IMR-90 (cell line): ENCODE measurements at regions not wholly inside any gene's neighbourhood (a gene's known extent, or its start where the extent isn't known, plus 50 kb on each side); places are given as distances from the start of the nearest gene placed in this dataset.

Experiments
- ATAC-seq: fragments of 200-7000 bp; cut with Tn5 transposase; 2 replicates; pipeline ENCODE4 v1.9.1; 2020; ENCODE audit warnings: low read depth, mild to moderate bottlenecking, moderate library complexity
- BruUV-seq: library from RNA; stranded (reverse); fragments of 400-500 nt; replicated peaks from 2 replicates; lab custom pipeline; 2021; lab: Mats Ljungman, UMichigan
- CTCF ChIA-PET: fragments of 300-600 bp; formaldehyde crosslinking; extraction: SDS; loops from one replicate; lab custom pipeline; 2021; ENCODE audit warnings: antibody characterized with exemption; lab: Yijun Ruan, JAX
- POLR2A ChIA-PET: fragments of 300-600 bp; sonication (Branson Sonifier 250); formaldehyde crosslinking; loops from one replicate; lab custom pipeline; 2022; ENCODE audit warnings: antibody characterized with exemption; ENCODE audit not compliant: unreplicated experiment; lab: Charles Lee
- DNase-seq: peaks from one replicate; pipeline ENCODE4 v3.0.0; 2013
- H2AFZ ChIP-seq: replicated peaks from 2 replicates; pipeline ENCODE3; 2013; ENCODE audit warnings: low read length, mild to moderate bottlenecking; ENCODE audit not compliant: poor library complexity
- H2AK5ac ChIP-seq: 2 replicates; pipeline ENCODE4 v1.6.1; 2013; ENCODE audit warnings: low read depth, low read length, inconsistent platforms
- H2AK9ac ChIP-seq: replicated peaks from 2 replicates; pipeline ENCODE3; 2013; ENCODE audit warnings: mild to moderate bottlenecking, low read depth, low read length, moderate library complexity; ENCODE audit not compliant: poor library complexity
- H2BK120ac ChIP-seq: 2 replicates; pipeline ENCODE4 v1.6.1; 2013; ENCODE audit warnings: low read depth, low read length, inconsistent platforms
- H2BK15ac ChIP-seq: 3 replicates; pipeline ENCODE4 v1.6.1; 2013; ENCODE audit warnings: low read depth, low read length, inconsistent platforms
- H2BK20ac ChIP-seq: 2 replicates; pipeline ENCODE4 v1.6.1; 2013; ENCODE audit warnings: low read depth, mild to moderate bottlenecking, inconsistent platforms, low read length, moderate library complexity
- H2BK5ac ChIP-seq: 2 replicates; pipeline ENCODE4 v1.6.1; 2013; ENCODE audit warnings: mild to moderate bottlenecking, low read depth, low read length, inconsistent platforms; ENCODE audit not compliant: poor library complexity, severe bottlenecking
- H3K14ac ChIP-seq: replicated peaks from 2 replicates; pipeline ENCODE4 v1.6.1; 2013; ENCODE audit warnings: low read depth, low read length, inconsistent platforms
- H3K18ac ChIP-seq: 2 replicates; pipeline ENCODE4 v1.6.1; 2013; ENCODE audit warnings: low read depth, low read length, control low read depth
- H3K23ac ChIP-seq: 2 replicates; pipeline ENCODE4 v1.6.1; 2013; ENCODE audit warnings: low read depth, low read length, inconsistent platforms
- H3K27ac ChIP-seq: 2 replicates; pipeline ENCODE4 v1.5.1; 2013; ENCODE audit warnings: mild to moderate bottlenecking, control low read depth, low read length; ENCODE audit not compliant: insufficient read depth
- H3K27me3 ChIP-seq: 2 replicates; pipeline ENCODE4 v1.6.1; 2013; ENCODE audit warnings: low read length; ENCODE audit not compliant: control insufficient read depth, insufficient read depth
- H3K36me3 ChIP-seq: 2 replicates; pipeline ENCODE4 v1.6.1; 2013; ENCODE audit warnings: low read length, mixed read lengths; ENCODE audit not compliant: control insufficient read depth, insufficient read depth
- H3K4ac ChIP-seq: 2 replicates; pipeline ENCODE4 v1.6.1; 2013; ENCODE audit warnings: low read depth, low read length, inconsistent platforms
- H3K4me1 ChIP-seq: 2 replicates; pipeline ENCODE4 v1.6.1; 2013; ENCODE audit warnings: low read length, mixed read lengths; ENCODE audit not compliant: control insufficient read depth, insufficient read depth
- H3K4me2 ChIP-seq: 2 replicates; pipeline ENCODE4 v1.6.1; 2013; ENCODE audit warnings: low read depth, mild to moderate bottlenecking, control low read depth, low read length, moderate library complexity
- H3K4me3 ChIP-seq: 2 replicates; pipeline ENCODE4 v1.5.1; 2013; ENCODE audit warnings: low read depth, mild to moderate bottlenecking, control low read depth, low read length, moderate library complexity; ENCODE audit not compliant: insufficient read depth
- H3K56ac ChIP-seq: 2 replicates; pipeline ENCODE4 v1.6.1; 2013; ENCODE audit warnings: low read length, inconsistent platforms; ENCODE audit not compliant: insufficient read depth; ENCODE audit errors: extremely low read depth
- H3K79me1 ChIP-seq, 2 experiments: 2 replicates each; pipeline ENCODE4 v1.6.1; 2013; ENCODE audit warnings: low read length in 2 of 2, inconsistent platforms in 1 of 2, low read depth in 1 of 2
- H3K9ac ChIP-seq: 2 replicates; pipeline ENCODE4 v1.6.1; 2013; ENCODE audit warnings: low read depth, low read length, control low read depth
- H3K9me1 ChIP-seq: 2 replicates; pipeline ENCODE4 v1.6.1; 2013; ENCODE audit warnings: low read length, inconsistent platforms; ENCODE audit not compliant: insufficient read depth
- H3K9me3 ChIP-seq: 2 replicates; pipeline ENCODE4 v1.6.1; 2013; ENCODE audit warnings: low read length; ENCODE audit not compliant: control insufficient read depth, insufficient read depth
- H4K20me1 ChIP-seq: 2 replicates; pipeline ENCODE4 v1.6.1; 2013; ENCODE audit warnings: low read length, inconsistent platforms; ENCODE audit not compliant: insufficient read depth
- H4K5ac ChIP-seq: 2 replicates; pipeline ENCODE4 v1.6.1; 2013; ENCODE audit warnings: mild to moderate bottlenecking, low read depth, low read length, control low read depth
- H4K8ac ChIP-seq, 2 experiments: 2 replicates each; pipeline ENCODE4 v1.6.1; 2013; ENCODE audit warnings: low read depth in 2 of 2, low read length in 2 of 2, control low read depth in 1 of 2, inconsistent platforms in 1 of 2
- H4K91ac ChIP-seq: 2 replicates; pipeline ENCODE4 v1.6.1; 2013; ENCODE audit warnings: low read depth, low read length, inconsistent platforms; ENCODE audit not compliant: insufficient read depth
- BHLHE40 ChIP-seq: fragments of 150-350 bp; IDR thresholded peaks from 2 replicates; pipeline ENCODE4 v1.6.1; 2016; ENCODE audit warnings: mild to moderate bottlenecking, low read depth, low read length
- CEBPB ChIP-seq: IDR thresholded peaks from 2 replicates; pipeline ENCODE4 v1.6.1; 2012; ENCODE audit warnings: low read depth, low read length, improper control_type of control experiment
- CHD1 ChIP-seq: IDR thresholded peaks from 2 replicates; pipeline ENCODE4 v1.6.1; 2012; ENCODE audit warnings: low read depth, low read length, improper control_type of control experiment
- CTCF ChIP-seq: conservative IDR thresholded peaks from 2 replicates; pipeline ENCODE4 v1.5.1; 2012; ENCODE audit warnings: mild to moderate bottlenecking, low read depth, low read length, improper control_type of control experiment
- ELK1 ChIP-seq: fragments of 150-350 bp; IDR thresholded peaks from 2 replicates; pipeline ENCODE4 v1.6.1; 2016; ENCODE audit warnings: low read depth, mild to moderate bottlenecking, low read length, moderate library complexity, borderline replicate concordance
- FOS ChIP-seq: fragments of 150-350 bp; IDR thresholded peaks from 2 replicates; pipeline ENCODE4 v1.6.1; 2016; ENCODE audit warnings: low read depth, low read length
- MAFK ChIP-seq: IDR thresholded peaks from 2 replicates; pipeline ENCODE4 v1.6.1; 2012; ENCODE audit warnings: low read depth, low read length, improper control_type of control experiment
- MXI1 ChIP-seq: IDR thresholded peaks from 2 replicates; pipeline ENCODE4 v1.6.1; 2012; ENCODE audit warnings: low read depth, mild to moderate bottlenecking, low read length, moderate library complexity, borderline replicate concordance
- NFE2L2 ChIP-seq: fragments of 150-350 bp; IDR thresholded peaks from 2 replicates; pipeline ENCODE4 v1.6.1; 2016; ENCODE audit warnings: low read depth, mild to moderate bottlenecking, low read length
- POLR2A ChIP-seq: IDR thresholded peaks from 2 replicates; pipeline ENCODE4 v1.6.1; 2012; ENCODE audit warnings: mild to moderate bottlenecking, low read depth, low read length
- RAD21 ChIP-seq: IDR thresholded peaks from 2 replicates; pipeline ENCODE4 v1.6.1; 2012; ENCODE audit warnings: low read length, improper control_type of control experiment
- RCOR1 ChIP-seq: IDR thresholded peaks from 2 replicates; pipeline ENCODE4 v1.6.1; 2012; ENCODE audit warnings: mild to moderate bottlenecking, low read length, improper control_type of control experiment; ENCODE audit not compliant: insufficient replicate concordance
- RFX5 ChIP-seq: IDR thresholded peaks from 2 replicates; pipeline ENCODE4 v1.8.0; 2012; ENCODE audit warnings: low read depth, mild to moderate bottlenecking, low read length, moderate library complexity
- SMC3 ChIP-seq: fragments of 150-350 bp; IDR thresholded peaks from 2 replicates; pipeline ENCODE4 v1.6.1; 2016; ENCODE audit warnings: low read depth, mild to moderate bottlenecking, antibody characterized with exemption, low read length, moderate library complexity
- USF2 ChIP-seq: fragments of 150-350 bp; IDR thresholded peaks from 2 replicates; pipeline ENCODE4 v1.6.1; 2017; ENCODE audit warnings: mild to moderate bottlenecking, antibody characterized with exemption, low read length, low read depth
- WGBS, 2 experiments: methylation state at CpG; one replicate each; pipeline versions ENCODE4 v1.1.5 to v1.1.7; 2013; ENCODE audit warnings: missing lambda C conversion rate in 2 of 2; ENCODE audit not compliant: insufficient read length in 1 of 2; ENCODE audit errors: extremely low coverage in 2 of 2; 5-methylcytosine and 5-hydroxymethylcytosine counted together
- dilution Hi-C: fragments of 300-500 bp; cut with HindIII; formaldehyde crosslinking; loops from one replicate; pipeline ENCODE4 v1.14.3; 2018; ENCODE audit warnings: low sequenced_read_pairs; ENCODE audit not compliant: unreplicated experiment
- in situ Hi-C: fragments of 300-500 bp; cut with MboI; formaldehyde crosslinking; loops from 3 replicates; pipeline ENCODE4 v1.14.3; 2019; ENCODE audit warnings: low sequenced_read_pairs, inconsistent platforms, mixed read lengths
- intact Hi-C: fragments of 100-400 bp; cut with micrococcal nuclease; formaldehyde crosslinking; loops from 2 replicates; pipeline ENCODE4 v1.10.0; 2022

- dilution Hi-C loops (no loop called here), intact Hi-C loops (no loop called here), in situ Hi-C loops (no loop called here)
- no peak overlapping the region for H4K8ac ChIP-seq
- H3K9me3 ChIP-seq: no peaks in the 10 kb centered on the region; the same call in 1 of the 2 replicates
- no peak overlapping the region for H3K4me3 ChIP-seq
- no TSS peak for BruUV-seq
- H2BK15ac ChIP-seq: no peak overlapping the region
- no peak overlapping the region for H3K14ac ChIP-seq
- H3K9ac ChIP-seq: no peak overlapping the region
- no peak for TF ChIP-seq POLR2A
- no peak for TF ChIP-seq RCOR1
- no peak for TF ChIP-seq USF2
- TF ChIP-seq NFE2L2: no peak
- no peak for TF ChIP-seq MXI1
- TF ChIP-seq CEBPB: no peak
- TF ChIP-seq RFX5: no peak
- TF ChIP-seq SMC3: no peak
- no peak for TF ChIP-seq RAD21
- no peak for TF ChIP-seq BHLHE40
- TF ChIP-seq ELK1: no peak
- TF ChIP-seq MAFK: no peak
- TF ChIP-seq CTCF: no peak
- no peak for TF ChIP-seq CHD1
- no peak for TF ChIP-seq FOS
- H3K27ac ChIP-seq: no peak overlapping the region
- H2BK20ac ChIP-seq: no peak overlapping the region
- H3K27me3 ChIP-seq: no peaks in the 10 kb centered on the region
- H3K18ac ChIP-seq: no peak overlapping the region
- no peak overlapping the region for H2AFZ ChIP-seq
- H3K4ac ChIP-seq: no peak overlapping the region
- H2BK120ac ChIP-seq: no peak overlapping the region
- no peak overlapping the region for H4K5ac ChIP-seq
- CTCF ChIA-PET: interaction anchor here (0.5 kb wide), 1 partner anchor 1346 kb away, joined by 4 read pairs; no protein-coding TSS in a partner anchor
- no peak overlapping the region for H4K91ac ChIP-seq
- H4K20me1 ChIP-seq: no peaks in the 10 kb centered on the region
- POLR2A ChIA-PET: no interaction called here
- H3K56ac ChIP-seq: no peak overlapping the region
- no peaks in the 10 kb centered on the region for H3K36me3 ChIP-seq
- ATAC-seq (no peak), DNase-seq (no peak)
- H2AK5ac ChIP-seq: no peak overlapping the region
- no peak overlapping the region for H3K4me2 ChIP-seq
- no peaks in the 10 kb centered on the region for H3K79me1 ChIP-seq
- H3K4me1 ChIP-seq: no peaks in the 10 kb centered on the region; the same call in 1 of the 2 replicates
- no peak overlapping the region for H2BK5ac ChIP-seq
- H2AK9ac ChIP-seq: no peak overlapping the region
- H3K23ac ChIP-seq: no peak overlapping the region
- no CpG with 5 or more reads among the region's 2 CpGs for WGBS, 2 experiments
- H3K9me1 ChIP-seq: peaks cover 4% of the 10 kb centered on the region; the same call in 1 of the 2 replicates
These were observed 154.3 kb upstream of the TENT5A start for GRCh38 chr6:81906709-81907204.
